ENCODE measurements at regions not wholly inside any gene's neighbourhood (a gene's known extent, or its start where the extent isn't known, plus 50 kb on each side); places are given as distances from the start of the nearest gene placed in this dataset.

DNA sequence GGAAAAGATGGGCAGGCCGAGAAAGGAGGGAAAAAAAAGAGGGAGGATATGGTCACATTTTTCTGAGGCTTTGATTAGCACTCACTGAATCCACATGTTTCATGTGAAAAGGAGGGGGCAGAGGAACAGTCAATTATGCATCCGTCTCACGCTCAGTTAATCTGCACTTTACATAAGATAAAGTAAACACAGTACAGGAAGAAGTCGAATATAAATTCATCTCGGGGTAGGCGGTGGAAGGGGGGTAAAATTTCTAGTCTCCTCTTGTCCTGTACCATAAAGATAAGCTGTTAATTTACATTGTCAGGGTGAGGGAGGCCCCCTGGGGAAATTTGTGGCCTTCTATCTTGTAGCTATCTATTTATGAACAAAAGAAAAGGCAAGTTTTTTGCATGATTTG, 73.1 kb upstream of the CES5A start:
- TF ChIP-seq, protein P1, sequence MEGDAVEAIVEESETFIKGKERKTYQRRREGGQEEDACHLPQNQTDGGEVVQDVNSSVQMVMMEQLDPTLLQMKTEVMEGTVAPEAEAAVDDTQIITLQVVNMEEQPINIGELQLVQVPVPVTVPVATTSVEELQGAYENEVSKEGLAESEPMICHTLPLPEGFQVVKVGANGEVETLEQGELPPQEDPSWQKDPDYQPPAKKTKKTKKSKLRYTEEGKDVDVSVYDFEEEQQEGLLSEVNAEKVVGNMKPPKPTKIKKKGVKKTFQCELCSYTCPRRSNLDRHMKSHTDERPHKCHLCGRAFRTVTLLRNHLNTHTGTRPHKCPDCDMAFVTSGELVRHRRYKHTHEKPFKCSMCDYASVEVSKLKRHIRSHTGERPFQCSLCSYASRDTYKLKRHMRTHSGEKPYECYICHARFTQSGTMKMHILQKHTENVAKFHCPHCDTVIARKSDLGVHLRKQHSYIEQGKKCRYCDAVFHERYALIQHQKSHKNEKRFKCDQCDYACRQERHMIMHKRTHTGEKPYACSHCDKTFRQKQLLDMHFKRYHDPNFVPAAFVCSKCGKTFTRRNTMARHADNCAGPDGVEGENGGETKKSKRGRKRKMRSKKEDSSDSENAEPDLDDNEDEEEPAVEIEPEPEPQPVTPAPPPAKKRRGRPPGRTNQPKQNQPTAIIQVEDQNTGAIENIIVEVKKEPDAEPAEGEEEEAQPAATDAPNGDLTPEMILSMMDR (IDR thresholded peaks at IDR 0.05; ENCODE audit: insufficient read depth, low read depth, low read length), result no peak
- no peak overlapping the region for H3K4me3 ChIP-seq (ENCODE audit: low read depth, low read length)
- no peak for DNase-seq (ENCODE audit: low read depth)

DNA sequence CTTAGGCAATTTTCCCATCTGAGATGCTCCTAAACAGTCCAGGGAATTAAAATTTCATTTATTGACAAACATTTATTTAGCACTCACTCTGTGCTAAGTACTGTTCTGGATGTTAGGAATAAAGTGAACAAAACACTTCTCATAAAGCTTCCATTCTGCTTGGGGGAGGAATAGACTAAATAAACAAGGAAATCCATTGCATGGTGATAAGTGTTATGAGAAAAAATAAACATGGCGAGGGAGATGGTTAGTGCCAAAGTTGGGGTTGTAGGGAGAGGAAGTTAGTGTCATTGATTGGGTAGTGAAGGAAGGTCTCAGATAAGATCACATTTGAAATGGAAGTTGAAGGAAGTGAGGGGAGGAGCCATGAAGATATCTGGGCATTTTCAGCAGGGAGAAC, 72.2 kb upstream of the CES5A start:
- TF ChIP-seq, protein P1 (IDR thresholded peaks at IDR 0.05; ENCODE audit: insufficient read depth, low read depth, low read length), result no peak
- H3K4me3 ChIP-seq (ENCODE audit: low read depth, low read length), result no peak overlapping the region
- DNase-seq (ENCODE audit: low read depth), result no peak

DNA sequence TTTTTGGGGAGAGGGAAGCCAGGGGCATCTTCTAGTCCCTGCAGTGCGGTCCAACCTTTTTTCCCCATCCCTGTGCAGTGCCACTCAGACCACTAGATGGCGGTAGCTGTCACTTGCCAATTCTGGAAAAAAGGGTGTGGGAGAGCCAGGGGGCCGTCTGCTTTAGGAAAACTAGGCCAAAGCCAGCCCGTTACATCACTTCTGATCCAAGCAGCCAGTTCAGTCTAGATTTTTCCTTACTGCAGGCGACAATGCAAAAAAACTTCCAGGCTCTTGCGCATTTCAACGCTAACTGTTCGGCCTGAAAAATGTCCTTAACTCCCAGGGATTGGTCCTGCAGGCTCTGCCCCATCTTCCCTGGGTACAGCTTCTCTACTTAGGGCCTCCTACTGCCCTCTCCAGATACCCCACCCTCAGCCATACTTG, 69.2 kb upstream of the CES5A start:
- DNase-seq (ENCODE audit: low read depth), result peak; percentile 60
- TF ChIP-seq, protein P1 (IDR thresholded peaks at IDR 0.05; ENCODE audit: insufficient read depth, low read depth, low read length), result peak; percentile 98
- no peak overlapping the region for H3K4me3 ChIP-seq (ENCODE audit: low read depth, low read length)

DNA sequence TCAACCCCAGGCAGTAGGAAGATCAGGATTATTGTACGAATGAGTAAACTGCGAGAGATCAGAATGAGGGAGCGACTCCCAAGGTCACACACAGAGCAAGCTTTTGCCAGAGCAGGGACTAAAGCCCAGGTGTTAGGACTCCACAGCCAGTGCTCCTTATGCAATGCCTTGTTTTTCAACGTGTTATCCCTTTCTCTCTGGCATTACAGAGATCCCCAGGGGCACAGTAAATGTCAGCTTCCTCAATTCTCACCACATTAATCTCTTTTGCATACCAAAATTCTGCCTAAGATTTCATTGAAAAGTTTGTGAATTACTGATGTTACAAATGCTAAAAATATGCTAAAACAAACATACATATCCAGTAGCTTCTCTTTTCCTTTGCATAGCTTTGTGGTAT, 68.1 kb upstream of the CES5A start:
- DNase-seq (ENCODE audit: low read depth), result no peak
- no peak overlapping the region for H3K4me3 ChIP-seq (ENCODE audit: low read depth, low read length)
- TF ChIP-seq, protein P1 (IDR thresholded peaks at IDR 0.05; ENCODE audit: insufficient read depth, low read depth, low read length), result no peak

DNA sequence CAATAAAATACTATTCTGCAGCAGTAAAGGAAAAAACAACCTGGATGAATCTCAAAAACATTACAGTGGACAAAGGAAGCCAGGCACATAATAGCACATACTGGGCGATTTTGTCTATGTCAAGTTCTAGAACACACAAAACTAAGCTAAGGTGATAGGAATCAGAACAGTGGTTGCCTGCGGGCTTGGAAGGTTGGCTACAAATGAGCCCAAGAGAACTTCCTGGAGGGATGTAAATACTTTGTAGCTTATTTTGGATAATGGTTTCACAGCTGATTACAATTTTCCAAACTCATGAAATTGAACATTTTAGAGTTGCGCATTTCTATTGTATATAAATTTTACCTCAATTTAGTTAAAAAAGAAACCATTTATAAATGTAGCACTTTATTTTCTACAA, 67.6 kb upstream of the CES5A start:
- TF ChIP-seq, protein P1 (IDR thresholded peaks at IDR 0.05; ENCODE audit: insufficient read depth, low read depth, low read length), result no peak
- DNase-seq (ENCODE audit: low read depth), result no peak
- no peak overlapping the region for H3K4me3 ChIP-seq (ENCODE audit: low read depth, low read length)

DNA sequence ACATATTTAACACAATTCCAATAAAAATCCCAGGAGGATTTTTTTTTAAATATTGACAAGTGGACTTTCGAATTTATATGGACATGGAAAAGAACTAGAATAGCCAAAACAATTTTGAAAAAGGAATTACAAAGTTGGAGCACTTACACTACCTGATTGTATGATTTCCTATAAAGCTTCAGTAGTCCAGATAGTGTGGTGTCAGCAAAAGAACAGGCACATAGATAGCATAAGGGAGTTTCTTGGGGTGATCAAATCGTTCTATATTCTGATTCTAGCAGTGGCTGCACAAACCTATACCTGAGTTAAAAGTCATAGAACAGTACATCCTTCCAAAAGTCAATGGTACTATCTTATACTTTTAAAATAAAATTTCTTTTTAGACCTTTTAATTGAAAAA, 66.4 kb upstream of the CES5A start:
- TF ChIP-seq, protein P1 (IDR thresholded peaks at IDR 0.05; ENCODE audit: insufficient read depth, low read depth, low read length), result no peak
- no peak for DNase-seq (ENCODE audit: low read depth)
- no peak overlapping the region for H3K4me3 ChIP-seq (ENCODE audit: low read depth, low read length)

DNA sequence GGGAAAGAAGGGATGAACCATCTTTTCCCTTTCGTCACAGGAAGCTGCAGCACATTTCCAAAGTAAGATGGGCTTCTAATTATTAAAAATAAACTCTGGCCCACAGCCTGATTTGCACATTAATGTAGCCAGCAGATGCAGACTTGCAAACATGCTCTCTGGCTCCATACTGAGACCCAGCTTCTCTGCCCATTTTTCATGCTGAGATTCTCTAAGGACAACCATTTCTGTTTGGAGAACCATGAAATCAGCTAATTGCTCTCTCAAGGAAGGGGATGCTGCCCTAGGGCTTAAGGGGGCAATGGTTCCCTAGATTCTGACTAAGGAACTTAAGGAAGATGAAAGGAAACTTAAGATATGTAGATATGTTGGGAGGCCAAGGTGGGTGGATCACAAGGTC, 63.0 kb upstream of the CES5A start:
- DNase-seq (ENCODE audit: low read depth), result no peak
- TF ChIP-seq, protein P1 (IDR thresholded peaks at IDR 0.05; ENCODE audit: insufficient read depth, low read depth, low read length), result no peak
- no peak overlapping the region for H3K4me3 ChIP-seq (ENCODE audit: low read depth, low read length)
